ENCODE measurements at regions not wholly inside any gene's neighbourhood (a gene's known extent, or its start where the extent isn't known, plus 50 kb on each side); places are given as distances from the start of the nearest gene placed in this dataset.

- in situ Hi-C loops (cut with MboI) (no loop called here), intact Hi-C loops (cut with micrococcal nuclease) (no loop called here)
- Histone ChIP-seq H3K9me1 (ENCODE audit: control insufficient read depth, insufficient read depth, low read length) (no peaks in the 10 kb centered on the region), H3K9ac (ENCODE audit: insufficient read depth in 1 of 2, low read depth in 2 of 2, low read length in 2 of 2) (no peak overlapping the region), H3K4me2 (ENCODE audit: insufficient read depth, low read length) (no peak overlapping the region), H3K9me3 (replicated peaks; ENCODE audit: control insufficient read depth, insufficient read depth, low read depth, low read length) (no peaks in the 10 kb centered on the region), H3K4me1 (replicated peaks in 1 of 2; ENCODE audit: control insufficient read depth in 2 of 2, insufficient read depth in 2 of 2, low read length in 2 of 2) (no peaks in the 10 kb centered on the region), H3K36me3 (ENCODE audit: control insufficient read depth, insufficient read depth, low read length) (no peaks in the 10 kb centered on the region), H2AFZ (ENCODE audit: low read depth, low read length) (no peak overlapping the region), H4K20me1 (replicated peaks; ENCODE audit: control insufficient read depth, insufficient read depth, low read length) (no peaks in the 10 kb centered on the region), H3K27ac (ENCODE audit: extremely low read depth, low read depth, low read length) (no peak overlapping the region), H3K79me2 (ENCODE audit: control insufficient read depth, insufficient read depth, low read length) (no peaks in the 10 kb centered on the region), H3K27me3 (ENCODE audit: control insufficient read depth in 2 of 2, insufficient read depth in 2 of 2, low read length in 2 of 2) (no peaks in the 10 kb centered on the region), H3K4me3 (no peak overlapping the region)
- FAIRE-seq: no peak
- BruUV-seq (replicated peaks): no TSS peak
- CTCF ChIA-PET (ENCODE audit: low intra/inter-chr PET ratio): no interaction called here
- no peak for DNase-seq (ENCODE audit: extremely low read depth in 1 of 4, low spot score in 3 of 4)
- WGBS (ENCODE audit: insufficient coverage, low coverage, missing lambda C conversion rate): 0% methylated on average over 3 of the region's 5 CpGs
- no peak for ATAC-seq
- POLR2A ChIA-PET: no interaction called here
- TF ChIP-seq FOXA1 (IDR thresholded peaks at IDR 0.05; ENCODE audit: borderline replicate concordance) (no peak), MYBL2 (IDR thresholded peaks at IDR 0.05; ENCODE audit: low read depth) (no peak), MYBL2 (CRISPR knock-in tag; IDR thresholded peaks at IDR 0.05; ENCODE audit: borderline replicate concordance) (no peak), DIDO1 (tag; IDR thresholded peaks at IDR 0.05; ENCODE audit: low read depth) (no peak), CBX1 (IDR thresholded peaks at IDR 0.05; ENCODE audit: low read depth) (no peak), ZNF263 (CRISPR knock-in tag; IDR thresholded peaks at IDR 0.05; ENCODE audit: borderline replicate concordance) (no peak), CBFB (CRISPR knock-in tag; IDR thresholded peaks at IDR 0.05) (no peak), ZKSCAN8 (CRISPR knock-in tag; IDR thresholded peaks at IDR 0.05) (no peak), HNRNPK (IDR thresholded peaks at IDR 0.05; ENCODE audit: low read depth, low read length, poor library complexity, severe bottlenecking) (no peak), ZNF518B (CRISPR knock-in tag; IDR thresholded peaks at IDR 0.05) (no peak), TCFL5 (CRISPR knock-in tag; conservative IDR thresholded peaks at IDR 0.05) (no peak), OTX1 (CRISPR knock-in tag; IDR thresholded peaks at IDR 0.05) (no peak), YY1 (IDR thresholded peaks at IDR 0.05; ENCODE audit: borderline replicate concordance in 1 of 3, control insufficient read depth in 1 of 3, extremely low read depth in 1 of 3, insufficient read depth in 3 of 3, insufficient read length in 1 of 3, insufficient replicate concordance in 2 of 3, low read depth in 1 of 3, low read length in 2 of 3) (no peak), NR2C1 (IDR thresholded peaks at IDR 0.05) (no peak), NR2C1 (tag; IDR thresholded peaks at IDR 0.05) (no peak)
- TF ChIP-seq, protein P1, sequence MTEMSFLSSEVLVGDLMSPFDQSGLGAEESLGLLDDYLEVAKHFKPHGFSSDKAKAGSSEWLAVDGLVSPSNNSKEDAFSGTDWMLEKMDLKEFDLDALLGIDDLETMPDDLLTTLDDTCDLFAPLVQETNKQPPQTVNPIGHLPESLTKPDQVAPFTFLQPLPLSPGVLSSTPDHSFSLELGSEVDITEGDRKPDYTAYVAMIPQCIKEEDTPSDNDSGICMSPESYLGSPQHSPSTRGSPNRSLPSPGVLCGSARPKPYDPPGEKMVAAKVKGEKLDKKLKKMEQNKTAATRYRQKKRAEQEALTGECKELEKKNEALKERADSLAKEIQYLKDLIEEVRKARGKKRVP (CRISPR knock-in tag; IDR thresholded peaks at IDR 0.05): no peak
- TF ChIP-seq, protein P2, sequence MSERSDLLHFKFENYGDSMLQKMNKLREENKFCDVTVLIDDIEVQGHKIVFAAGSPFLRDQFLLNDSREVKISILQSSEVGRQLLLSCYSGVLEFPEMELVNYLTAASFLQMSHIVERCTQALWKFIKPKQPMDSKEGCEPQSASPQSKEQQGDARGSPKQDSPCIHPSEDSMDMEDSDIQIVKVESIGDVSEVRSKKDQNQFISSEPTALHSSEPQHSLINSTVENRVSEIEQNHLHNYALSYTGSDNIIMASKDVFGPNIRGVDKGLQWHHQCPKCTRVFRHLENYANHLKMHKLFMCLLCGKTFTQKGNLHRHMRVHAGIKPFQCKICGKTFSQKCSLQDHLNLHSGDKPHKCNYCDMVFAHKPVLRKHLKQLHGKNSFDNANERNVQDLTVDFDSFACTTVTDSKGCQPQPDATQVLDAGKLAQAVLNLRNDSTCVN (CRISPR knock-in tag; IDR thresholded peaks at IDR 0.05): no peak
Measured at GRCh38 chrX:142819461-142819860, 206.3 kb upstream of the SPANXN4 start.

Data from K562 (cell line).